IPS DF 19.7 (cell line): ENCODE measurements at regions not wholly inside any gene's neighbourhood (a gene's known extent, or its start where the extent isn't known, plus 50 kb on each side); places are given as distances from the start of the nearest gene placed in this dataset.

Experiments used
- DNase-seq: peaks from one replicate; pipeline ENCODE4 v3.0.0-alpha.2; 2013; ENCODE audit warnings: low read depth, low spot score

DNA sequence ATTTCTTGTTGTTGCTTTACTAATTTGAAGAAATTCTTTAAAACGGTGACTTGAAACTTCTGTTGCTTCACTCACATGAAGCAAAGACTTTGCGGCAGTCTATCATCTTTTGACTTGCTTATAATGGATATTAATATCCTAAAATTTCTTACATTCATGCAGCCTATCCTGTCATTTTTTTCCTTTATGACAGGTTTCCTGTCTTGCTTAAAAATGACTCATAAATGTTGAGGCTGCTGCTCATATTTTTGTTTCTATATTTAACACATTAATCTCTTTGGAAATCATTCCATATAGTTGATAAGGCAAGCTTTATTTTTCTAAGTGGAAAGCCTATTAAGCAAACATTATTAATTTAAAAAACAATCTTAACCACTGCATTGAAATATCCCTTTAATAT lies 176.6 kb upstream of the GALNTL6 start:
- DNase-seq, result no peak

- no peak for DNase-seq
These were observed 183.5 kb upstream of the GALNTL6 start for GRCh38 chr4:171629737-171630136.

DNA sequence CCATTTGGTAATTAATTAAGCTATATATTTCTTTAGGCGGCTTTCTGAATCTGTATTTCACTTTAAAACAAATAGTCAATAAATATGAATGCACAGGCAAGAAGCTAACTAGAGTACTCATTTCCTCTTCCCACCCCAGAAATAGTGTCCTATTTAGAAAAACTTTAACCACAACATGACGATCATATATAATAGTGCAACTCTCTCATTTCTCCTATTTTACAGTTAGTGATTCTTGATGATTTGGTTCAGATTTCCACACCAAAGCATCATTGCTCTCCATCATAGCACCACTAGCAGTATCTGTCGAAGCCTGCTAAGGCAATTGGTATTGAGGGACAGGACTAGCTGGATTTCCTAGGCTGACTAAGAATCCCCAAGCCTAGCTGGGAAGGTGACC lies 184.0 kb upstream of the GALNTL6 start:
- DNase-seq, result no peak

GRCh38 chr4:171626554-171626953 lies 186.7 kb upstream of the GALNTL6 start:
- DNase-seq, result no peak

DNA sequence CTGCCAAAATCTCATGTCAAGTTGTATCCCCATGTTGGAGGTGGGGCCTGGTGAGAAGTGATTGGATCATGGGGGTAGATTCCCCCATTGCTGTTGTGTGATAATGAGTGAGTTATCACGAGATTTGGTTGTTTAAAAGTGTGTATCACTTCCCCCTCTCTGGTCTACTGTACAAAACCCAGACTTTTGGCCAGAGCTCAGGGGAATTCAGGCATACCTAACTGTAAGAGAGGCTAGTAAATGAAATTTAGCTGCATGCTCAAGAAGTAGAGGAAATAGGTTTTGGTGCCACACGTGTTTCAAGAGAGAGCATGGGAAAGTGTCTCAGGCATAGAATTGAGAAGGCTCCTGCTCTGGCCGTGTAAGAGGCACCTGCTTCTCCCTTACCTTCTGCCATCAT lies 190.5 kb upstream of the GALNTL6 start:
- DNase-seq, result no peak

DNA sequence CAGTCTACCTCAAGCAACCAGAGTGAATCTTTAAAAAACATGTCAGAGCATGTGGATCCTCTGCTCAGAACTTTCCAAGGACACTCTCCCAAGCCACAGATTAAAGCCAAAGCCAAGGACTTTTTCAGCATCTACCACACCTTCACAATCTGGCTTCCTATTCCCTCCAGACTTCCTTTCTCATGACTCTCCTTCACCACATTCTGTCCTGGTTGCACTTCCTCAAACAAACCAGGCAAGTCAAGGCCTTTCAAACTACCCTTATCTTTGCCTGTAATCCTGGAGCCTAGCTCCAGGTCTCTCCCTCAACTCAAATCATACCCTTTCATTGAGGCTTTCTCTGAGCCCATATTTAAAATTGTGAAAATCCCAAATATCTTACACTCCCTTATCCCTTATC lies 191.6 kb upstream of the GALNTL6 start:
- no peak for DNase-seq

- DNase-seq, result no peak
These were observed 200.3 kb upstream of the GALNTL6 start for GRCh38 chr4:171612907-171613306.

DNA sequence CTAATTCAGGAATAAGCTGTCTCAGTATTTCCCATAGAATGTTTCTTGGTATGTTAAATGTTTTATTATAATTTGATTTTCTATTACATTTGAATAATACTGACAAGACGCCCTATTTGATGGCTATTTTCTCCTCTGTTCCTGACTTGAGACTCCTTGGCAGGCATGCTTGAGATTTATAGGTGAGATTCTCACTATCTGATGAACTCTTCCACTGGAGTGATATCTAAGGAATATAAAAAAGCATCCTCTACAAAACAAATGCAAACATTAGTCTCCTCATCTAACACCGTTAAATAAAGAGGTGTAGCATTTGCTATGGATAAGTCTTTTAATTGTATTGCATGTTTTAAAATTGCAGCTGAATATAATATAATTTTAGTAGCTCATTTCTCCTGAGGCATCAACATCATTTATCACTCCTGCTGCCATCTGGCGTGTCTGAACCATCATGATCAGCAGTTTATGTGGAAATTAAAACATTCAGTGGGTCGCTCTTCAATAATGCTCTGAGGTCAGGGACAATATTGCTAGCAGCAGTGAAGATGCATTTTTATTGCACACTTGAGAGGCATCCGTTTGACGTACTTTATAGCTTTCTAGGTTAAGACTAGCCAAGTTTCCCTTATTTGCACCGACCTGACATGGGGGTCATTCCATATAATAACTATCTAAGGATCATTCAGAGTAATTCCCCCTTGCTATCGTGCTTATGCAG lies 210.4 kb upstream of the GALNTL6 start:
- no peak for DNase-seq

DNA sequence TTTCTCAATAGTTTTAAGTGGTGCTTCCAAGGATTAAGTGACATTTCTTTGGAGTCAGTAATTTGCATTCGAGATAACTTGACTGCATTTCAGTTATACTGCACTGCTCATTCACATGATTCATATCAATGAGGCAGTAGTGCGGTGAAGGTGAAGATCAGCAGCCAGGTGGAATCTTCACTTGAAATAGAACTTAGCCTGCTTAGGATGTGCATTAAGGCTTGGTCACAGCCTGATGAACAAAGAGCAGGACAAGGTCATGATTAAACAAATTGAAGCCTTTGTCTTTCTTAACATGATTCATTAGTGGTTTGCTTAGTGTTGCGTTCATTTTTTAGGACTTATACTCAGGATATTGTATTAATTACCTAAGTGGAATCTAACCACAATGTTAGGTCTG lies 212.1 kb upstream of the GALNTL6 start:
- DNase-seq, result no peak

DNA sequence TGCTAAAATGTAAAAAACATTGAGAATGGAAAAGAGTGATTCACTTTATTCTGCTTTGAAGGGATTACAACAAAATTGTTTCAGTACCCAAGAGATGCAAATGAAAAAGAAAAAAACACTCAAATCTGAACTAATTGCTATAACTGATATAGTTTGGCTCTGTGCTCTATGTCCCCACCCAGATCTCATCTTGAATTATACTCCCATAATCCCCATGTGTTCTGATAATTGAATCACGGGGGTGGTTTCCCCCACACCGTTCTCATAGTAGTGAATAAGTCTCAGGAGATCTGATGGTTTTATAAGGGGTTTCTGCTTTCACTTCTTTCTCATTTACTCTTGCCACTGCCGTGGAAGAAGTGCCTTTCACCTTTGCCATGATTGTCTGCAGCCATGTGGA lies 213.6 kb upstream of the GALNTL6 start:
- no peak for DNase-seq

GRCh38 chr4:171594293-171594692 lies 218.9 kb upstream of the GALNTL6 start:
- no peak for DNase-seq

DNA sequence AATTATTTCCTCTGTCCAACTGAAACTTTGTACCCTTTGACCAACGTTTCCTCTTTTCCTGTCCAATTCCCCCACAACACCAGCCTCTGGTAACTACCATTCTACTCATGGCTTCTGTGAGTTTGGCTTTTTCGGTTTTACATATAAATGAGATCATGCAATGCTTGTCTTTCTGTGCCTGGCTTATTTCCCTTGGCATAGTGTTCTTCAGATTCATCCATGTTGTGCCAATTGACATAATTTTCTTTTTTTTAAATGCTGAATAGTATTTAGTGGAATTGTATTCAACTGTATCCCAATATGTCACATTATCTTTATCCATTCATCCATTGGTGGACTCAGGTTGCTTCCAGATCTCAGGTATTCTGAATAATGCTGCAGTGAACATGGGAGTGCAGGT lies 222.5 kb upstream of the GALNTL6 start:
- no peak for DNase-seq

DNA sequence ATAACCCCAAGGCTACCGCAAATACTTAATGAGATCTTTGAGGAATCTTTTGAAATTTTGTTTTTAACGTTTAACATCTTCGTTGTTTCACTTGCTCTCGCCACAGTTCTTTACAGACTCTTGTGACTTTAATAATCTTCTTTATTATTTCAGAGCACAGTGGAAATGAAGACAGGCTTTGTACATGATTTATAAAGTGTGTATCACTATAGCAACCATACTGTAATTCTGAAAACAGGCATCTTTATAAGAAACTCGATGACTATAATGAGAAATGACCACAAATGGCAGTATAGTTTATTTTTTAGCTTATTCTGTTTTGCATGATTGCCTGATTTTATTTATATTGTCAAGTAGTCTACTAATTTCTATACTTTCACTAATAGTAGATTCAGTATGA lies 224.4 kb upstream of the GALNTL6 start:
- DNase-seq, result no peak

DNA sequence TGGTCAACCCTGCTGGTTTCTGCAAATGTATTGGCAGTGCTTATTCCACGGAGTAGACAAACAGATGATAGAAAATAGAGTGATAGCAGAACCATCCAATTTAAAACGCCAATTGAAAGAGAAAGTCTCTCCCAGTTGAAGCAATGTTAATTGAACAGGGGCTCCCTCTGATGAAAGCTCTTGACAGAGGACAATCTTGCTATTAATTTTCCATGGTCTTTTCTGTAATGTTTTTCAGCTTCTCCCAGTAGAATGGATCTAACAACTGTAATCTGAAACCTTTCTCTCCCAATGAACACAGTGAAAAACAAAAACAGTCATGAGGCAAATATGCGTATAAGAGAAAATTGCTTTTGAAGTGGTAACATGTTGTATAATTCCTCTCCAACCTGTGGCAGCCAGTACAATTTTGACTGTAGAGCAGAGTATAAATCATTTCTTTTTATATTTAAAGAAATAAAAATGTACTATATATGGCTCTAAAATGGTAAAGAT lies 225.1 kb upstream of the GALNTL6 start:
- DNase-seq, result no peak

- DNase-seq, result no peak
These were observed 229.4 kb upstream of the GALNTL6 start for GRCh38 chr4:171583790-171584189.

- no peak for DNase-seq
These were observed 230.1 kb upstream of the GALNTL6 start for GRCh38 chr4:171582961-171583581.

DNA sequence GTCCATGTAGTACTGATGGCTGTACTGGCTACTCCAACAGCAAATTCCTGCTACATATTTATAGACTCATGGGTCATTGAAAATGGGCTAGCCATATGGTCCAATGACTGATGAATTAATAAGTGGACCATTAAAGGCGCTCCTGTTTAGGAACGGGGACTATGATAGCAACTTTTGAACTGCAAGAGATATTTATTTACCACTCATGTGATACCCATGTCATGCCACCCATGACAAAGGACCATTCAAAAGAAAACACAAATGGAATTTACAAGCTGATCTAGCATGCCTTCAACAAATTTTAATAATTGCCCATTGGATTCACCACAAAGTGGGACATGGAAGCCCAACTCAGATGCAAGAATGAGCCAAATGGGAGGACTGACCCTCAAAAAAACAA lies 240.0 kb upstream of the GALNTL6 start:
- no peak for DNase-seq

DNA sequence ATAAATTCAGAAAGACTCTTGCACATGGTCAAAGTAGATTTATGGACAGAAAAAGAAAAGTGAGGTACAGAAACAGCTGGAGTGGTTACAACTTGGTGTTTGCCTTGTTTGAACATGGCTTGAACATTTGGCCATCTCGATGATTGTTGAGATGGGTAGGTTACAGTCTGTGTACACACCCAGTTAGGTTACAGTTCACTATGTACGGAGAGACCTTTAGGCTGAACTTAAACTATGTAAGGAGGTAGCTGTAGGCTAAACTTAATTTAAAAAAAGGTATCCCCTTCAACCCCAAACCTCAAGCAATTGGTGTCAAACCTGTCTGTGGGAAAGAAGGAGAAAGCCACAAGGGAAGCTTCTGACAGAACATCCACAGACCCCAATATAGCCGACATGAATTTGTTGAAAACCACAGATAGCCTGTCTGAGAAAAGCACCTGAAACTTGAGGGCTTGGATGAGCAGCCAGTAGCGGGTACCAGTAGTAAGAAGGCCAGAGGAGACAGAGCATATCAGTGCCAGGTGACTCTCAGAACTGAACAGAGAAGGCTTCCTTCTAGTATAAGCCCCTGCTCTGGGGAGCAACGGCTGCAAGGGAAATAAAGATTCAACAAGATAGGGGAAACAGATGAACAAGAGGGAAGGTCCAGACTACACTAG lies 247.9 kb upstream of the GALNTL6 start:
- DNase-seq, result no peak

DNA sequence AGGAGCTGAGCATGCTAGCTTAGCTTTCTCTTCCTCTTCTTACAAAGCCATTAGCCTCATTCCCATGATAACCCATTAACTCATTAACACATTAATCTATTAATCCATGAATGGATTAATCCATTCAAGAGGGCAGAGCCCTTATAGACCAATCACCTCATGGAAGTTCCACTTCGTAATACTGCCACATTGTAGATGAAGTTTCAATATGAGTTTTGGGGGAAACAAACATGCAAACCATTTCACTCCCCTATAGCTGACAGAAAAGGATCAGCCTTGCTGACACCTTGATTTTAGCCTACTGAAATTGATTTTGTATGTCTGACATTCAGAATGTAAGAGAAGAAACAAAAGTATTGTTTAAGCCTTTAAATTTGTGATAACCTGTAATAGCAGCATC lies 251.8 kb upstream of the GALNTL6 start:
- DNase-seq, result no peak

- DNase-seq, result no peak
These were observed 259.2 kb upstream of the GALNTL6 start for GRCh38 chr4:171553961-171554360.

GRCh38 chr4:171542640-171543039 lies 270.6 kb upstream of the GALNTL6 start:
- no peak for DNase-seq

DNA sequence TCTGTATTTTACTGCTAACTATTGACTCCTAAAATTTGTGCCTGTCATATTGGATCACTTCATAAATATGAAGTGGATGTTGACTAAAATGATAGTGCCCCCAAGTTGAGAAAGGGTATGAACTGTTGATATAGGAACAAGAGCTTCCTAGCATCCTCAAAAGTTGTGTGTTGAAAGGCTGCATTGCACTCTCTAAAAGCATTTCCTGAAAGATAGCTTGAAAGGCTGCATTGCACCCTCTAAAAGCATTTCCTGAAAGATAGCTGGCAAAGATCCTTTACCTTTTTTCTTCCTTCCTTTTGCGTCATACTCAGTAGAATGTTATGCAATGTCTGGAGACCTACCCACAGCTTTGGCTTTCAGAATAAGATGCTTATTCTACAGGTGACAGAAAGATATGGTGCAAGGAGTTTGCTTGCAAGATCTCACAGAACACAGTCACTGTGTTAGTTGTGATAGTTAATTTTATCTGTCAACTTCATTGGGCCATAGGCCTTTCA lies 274.6 kb upstream of the GALNTL6 start:
- no peak for DNase-seq

DNA sequence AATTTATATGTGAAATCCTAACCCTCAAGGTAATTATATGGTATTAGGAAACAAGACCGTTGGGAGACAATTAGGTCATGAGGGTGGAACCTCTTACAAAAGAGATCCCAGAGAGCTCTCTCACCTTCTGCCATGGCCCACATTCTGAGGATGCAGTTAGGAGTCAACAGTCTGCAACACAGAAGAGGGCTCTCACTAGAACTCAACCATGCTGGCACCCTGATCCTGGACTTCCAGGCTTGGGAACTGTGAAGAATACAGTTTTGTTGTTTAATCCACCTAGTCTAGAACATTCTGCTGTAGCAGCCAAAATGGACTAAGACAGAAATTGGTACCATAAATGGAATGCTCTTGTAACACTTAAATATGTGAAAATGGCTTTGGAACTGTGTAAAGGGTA lies 278.8 kb upstream of the GALNTL6 start:
- no peak for DNase-seq
